GM23338 (cell line): ENCODE measurements at regions not wholly inside any gene's neighbourhood (a gene's known extent, or its start where the extent isn't known, plus 50 kb on each side); places are given as distances from the start of the nearest gene placed in this dataset.

Experiments
- ATAC-seq: fragments of 200-7000 bp; cut with Tn5 transposase; 3 replicates; pipeline ENCODE4 v1.9.1; 2020
- DNase-seq: peaks from one replicate; pipeline ENCODE4 v3.0.0-alpha.2; 2015; ENCODE audit warnings: low spot score
- H2AFZ ChIP-seq: fragments of 200-600 bp; sonication (generic); 2 replicates; pipeline ENCODE4 v1.8.0; 2016; ENCODE audit warnings: antibody characterized with exemption, mild to moderate bottlenecking, moderate library complexity
- H3F3A ChIP-seq: fragments of 200-600 bp; sonication (generic); replicated peaks from 2 replicates; pipeline ENCODE4 v1.8.0; 2017; ENCODE audit warnings: antibody characterized with exemption, mixed run types, low read depth
- H3K27ac ChIP-seq: fragments of 200-600 bp; sonication (generic); 2 replicates; pipeline ENCODE4 v1.6.1; 2016; ENCODE audit warnings: low read depth
- H3K27me3 ChIP-seq: fragments of 200-600 bp; sonication (generic); 2 replicates; pipeline ENCODE4 v1.8.0; 2016; ENCODE audit warnings: mild to moderate bottlenecking, mixed run types, moderate library complexity; ENCODE audit not compliant: insufficient read depth
- H3K36me3 ChIP-seq: fragments of 200-600 bp; sonication (generic); 2 replicates; pipeline ENCODE4 v1.8.0; 2016; ENCODE audit warnings: mild to moderate bottlenecking; ENCODE audit not compliant: insufficient read depth
- H3K4me1 ChIP-seq: fragments of 200-600 bp; sonication (generic); 2 replicates; pipeline ENCODE4 v1.8.0; 2016; ENCODE audit warnings: mild to moderate bottlenecking, moderate library complexity; ENCODE audit not compliant: insufficient read depth
- H3K4me2 ChIP-seq: fragments of 200-600 bp; sonication (generic); 2 replicates; pipeline ENCODE4 v1.7.1; 2017; ENCODE audit warnings: mixed run types
- H3K4me3 ChIP-seq: fragments of 200-600 bp; sonication (generic); 2 replicates; pipeline ENCODE4 v1.6.1; 2016; ENCODE audit warnings: mixed run types
- H3K79me2 ChIP-seq: fragments of 200-600 bp; sonication (generic); replicated peaks from 2 replicates; pipeline ENCODE4 v1.8.0; 2017; ENCODE audit warnings: mild to moderate bottlenecking; ENCODE audit not compliant: insufficient read depth
- H3K9me2 ChIP-seq: fragments of 200-600 bp; sonication (generic); 2 replicates; pipeline ENCODE4 v1.8.0; 2017; ENCODE audit not compliant: insufficient read depth
- H4K20me1 ChIP-seq: fragments of 200-600 bp; sonication (generic); replicated peaks from 2 replicates; pipeline ENCODE4 v1.8.0; 2017; ENCODE audit warnings: mild to moderate bottlenecking; ENCODE audit not compliant: insufficient read depth
- H3K27ac Mint-ChIP-seq: 2 replicates; pipeline ENCODE4 v1.8.0; 2020; ENCODE audit warnings: inconsistent platforms, mild to moderate bottlenecking, moderate library complexity, mixed read lengths
- H3K27me3 Mint-ChIP-seq: 3 replicates; pipeline ENCODE4 v1.8.0; 2022; ENCODE audit warnings: low read depth, mild to moderate bottlenecking, moderate library complexity, mixed read lengths, inconsistent platforms; ENCODE audit not compliant: insufficient read depth, poor library complexity
- H3K36me3 Mint-ChIP-seq: 3 replicates; pipeline ENCODE4 v1.8.0; 2021; ENCODE audit warnings: low read depth, mild to moderate bottlenecking, inconsistent platforms, moderate library complexity, mixed read lengths
- H3K4me1 Mint-ChIP-seq: 3 replicates; pipeline ENCODE4 v1.8.0; 2020; ENCODE audit warnings: mild to moderate bottlenecking, inconsistent platforms, mixed read lengths
- H3K4me3 Mint-ChIP-seq: 3 replicates; pipeline ENCODE4 v1.8.0; 2021; ENCODE audit warnings: moderate library complexity, mild to moderate bottlenecking, inconsistent platforms, mixed read lengths
- H3K9me3 Mint-ChIP-seq: 3 replicates; pipeline ENCODE4 v1.8.0; 2020; ENCODE audit warnings: moderate library complexity, mild to moderate bottlenecking, inconsistent platforms, mixed read lengths
- CREB1 ChIP-seq: fragments of 250-450 bp; sonication (Bioruptor Pico); IDR thresholded peaks from 2 replicates; pipeline ENCODE4 v1.5.0; 2020; ENCODE audit warnings: low read depth, mild to moderate bottlenecking, moderate library complexity
- ETS1 ChIP-seq: IDR thresholded peaks from 2 replicates; pipeline ENCODE4 v1.6.1; 2016; ENCODE audit warnings: antibody characterized with exemption
- EZH2phosphoT487 ChIP-seq: fragments of 200-600 bp; sonication (generic); IDR thresholded peaks from one replicate; pipeline ENCODE4 v1.8.1; 2018; ENCODE audit warnings: antibody characterized with exemption; ENCODE audit not compliant: unreplicated experiment
- NANOG ChIP-seq: IDR thresholded peaks from 2 replicates; pipeline ENCODE4 v1.6.1; 2016; ENCODE audit warnings: antibody characterized with exemption, borderline replicate concordance
- POLR2AphosphoS5 ChIP-seq: IDR thresholded peaks from 2 replicates; pipeline ENCODE4 v1.6.1; 2016; ENCODE audit warnings: antibody characterized with exemption, low read depth
- REST ChIP-seq: IDR thresholded peaks from one replicate; pipeline ENCODE4 v1.6.1; 2018; ENCODE audit warnings: antibody characterized with exemption; ENCODE audit not compliant: unreplicated experiment
- STAT1 ChIP-seq: IDR thresholded peaks from one replicate; pipeline ENCODE4 v1.6.1; 2016; ENCODE audit warnings: antibody characterized with exemption; ENCODE audit not compliant: unreplicated experiment
- ZNF331 ChIP-seq: fragments of 250-450 bp; sonication (Bioruptor Pico); IDR thresholded peaks from 2 replicates; pipeline ENCODE4 v1.5.0; 2020; ENCODE audit warnings: low read depth, mild to moderate bottlenecking, moderate library complexity

- TF ChIP-seq CREB1 (CRISPR knock-in tag) (no peak), NANOG (no peak)
Measured at GRCh38 chr6:11439876-11440275, 97.7 kb upstream of the TMEM170B start (continued).

GRCh38 chr6:11439017-11439420 lies 98.5 kb upstream of the TMEM170B start:
- Histone ChIP-seq H2AFZ (no peak overlapping the region), H3K36me3 (no peaks in the 10 kb centered on the region), H3K27me3 (no peaks in the 10 kb centered on the region), H4K20me1 (no peaks in the 10 kb centered on the region), H3K4me3 (no peak overlapping the region), H3K4me1 (no peaks in the 10 kb centered on the region), H3K9me2 (0 out of 2 replicates have a peak, but pooled peaks cover 2% of the 10 kb centered on the region), H3K79me2 (no peaks in the 10 kb centered on the region), H3K27ac (no peak overlapping the region), H3K4me2 (no peak overlapping the region), H3F3A (no peaks in the 10 kb centered on the region)
- Mint-ChIP-seq H3K27ac (no peak overlapping the region), H3K36me3 (no peaks in the 10 kb centered on the region; the same call in 2 of the 3 replicates), H3K4me1 (no peaks in the 10 kb centered on the region; the same call in 2 of the 3 replicates), H3K9me3 (peaks cover 2% of the 10 kb centered on the region; the same call in 1 of the 3 replicates), H3K27me3 (peaks cover 3% of the 10 kb centered on the region), H3K4me3 (no peak overlapping the region)
- no peak for ATAC-seq
- TF ChIP-seq STAT1 (no peak), POLR2AphosphoS5 (no peak), ETS1 (no peak)
- no peak for DNase-seq

- H3K36me3 ChIP-seq: no peaks in the 10 kb centered on the region
- Mint-ChIP-seq H3K4me1 (no peaks in the 10 kb centered on the region; the same call in 2 of the 3 replicates), H3K27me3 (peaks cover 3% of the 10 kb centered on the region), H3K9me3 (no peaks in the 10 kb centered on the region), H3K27ac (no peak overlapping the region), H3K36me3 (no peaks in the 10 kb centered on the region; the same call in 2 of the 3 replicates), H3K4me3 (no peak overlapping the region)
- no peaks in the 10 kb centered on the region for H3K27me3 ChIP-seq
- 0 out of 2 replicates have a peak, but pooled peaks cover 2% of the 10 kb centered on the region for H3K9me2 ChIP-seq
- no peaks in the 10 kb centered on the region for H3F3A ChIP-seq
- ATAC-seq (no peak), DNase-seq (no peak)
- H3K4me2 ChIP-seq: no peak overlapping the region
- H3K27ac ChIP-seq: no peak overlapping the region
- H3K4me1 ChIP-seq: no peaks in the 10 kb centered on the region
- TF ChIP-seq POLR2AphosphoS5 (no peak), EZH2phosphoT487 (no peak), ZNF331 (no peak)
- no peak overlapping the region for H2AFZ ChIP-seq
- H3K4me3 ChIP-seq: no peak overlapping the region
- no peaks in the 10 kb centered on the region for H3K79me2 ChIP-seq
- no peaks in the 10 kb centered on the region for H4K20me1 ChIP-seq
Measured at GRCh38 chr6:11437824-11438459, 99.6 kb upstream of the TMEM170B start.

GRCh38 chr6:11436508-11437096 lies 100.9 kb upstream of the TMEM170B start:
- H3K4me3 ChIP-seq: no peak overlapping the region
- H3K36me3 Mint-ChIP-seq: no peaks in the 10 kb centered on the region
- DNase-seq: no peak
- no peak overlapping the region for H3K27ac ChIP-seq
- no peak overlapping the region for H3K27ac Mint-ChIP-seq
- H3K36me3 ChIP-seq: no peaks in the 10 kb centered on the region
- H3K4me1 Mint-ChIP-seq: no peaks in the 10 kb centered on the region
- no peak for ATAC-seq
- H4K20me1 ChIP-seq: no peaks in the 10 kb centered on the region
- H3K27me3 ChIP-seq: no peaks in the 10 kb centered on the region
- H3K9me3 Mint-ChIP-seq: no peaks in the 10 kb centered on the region
- H3K4me3 Mint-ChIP-seq: no peak overlapping the region
- no peak overlapping the region for H3K4me2 ChIP-seq
- H3K9me2 ChIP-seq: 0 out of 2 replicates have a peak, but pooled peaks cover 2% of the 10 kb centered on the region
- H2AFZ ChIP-seq: no peak overlapping the region
- H3K27me3 Mint-ChIP-seq: no peaks in the 10 kb centered on the region
- no peaks in the 10 kb centered on the region for H3K79me2 ChIP-seq
- no peaks in the 10 kb centered on the region for H3F3A ChIP-seq
- H3K4me1 ChIP-seq: no peaks in the 10 kb centered on the region
- no peak for TF ChIP-seq REST
